DND-41 (cell line): ENCODE measurements at regions not wholly inside any gene's neighbourhood (a gene's known extent, or its start where the extent isn't known, plus 50 kb on each side); places are given as distances from the start of the nearest gene placed in this dataset.

ENCODE experiments used
- ATAC-seq: fragments of 200-7000 bp; cut with Tn5 transposase; 3 replicates; pipeline ENCODE4 v1.9.1; 2021; ENCODE audit warnings: low read depth; ENCODE audit not compliant: insufficient read depth
- DNase-seq: peaks from one replicate; pipeline ENCODE4 v3.0.0-alpha.2; 2020
- H2AFZ ChIP-seq: 2 replicates; pipeline ENCODE4 v1.6.0; 2012; ENCODE audit warnings: low read depth, low read length
- H3K27ac ChIP-seq: 2 replicates; pipeline ENCODE4 v1.5.1; 2012; ENCODE audit warnings: low read length, inconsistent platforms
- H3K27me3 ChIP-seq: fragments of 200-600 bp; sonication (generic); 2 replicates; pipeline ENCODE4 v1.6.0; 2012; ENCODE audit warnings: low read length, mild to moderate bottlenecking, inconsistent platforms; ENCODE audit not compliant: insufficient read depth, poor library complexity
- H3K36me3 ChIP-seq: 2 replicates; pipeline ENCODE4 v1.5.1; 2012; ENCODE audit warnings: low read length, inconsistent platforms; ENCODE audit not compliant: insufficient read depth
- H3K4me1 ChIP-seq: 2 replicates; pipeline ENCODE4 v1.5.1; 2012; ENCODE audit warnings: mild to moderate bottlenecking, low read length; ENCODE audit not compliant: insufficient read depth
- H3K4me2 ChIP-seq: 2 replicates; pipeline ENCODE4 v1.6.0; 2012; ENCODE audit warnings: mild to moderate bottlenecking, moderate library complexity, low read length, inconsistent platforms; ENCODE audit not compliant: insufficient read depth
- H3K4me3 ChIP-seq, 2 experiments: fragments of 200-600 bp in 1 of 2; shearing (Covaris generic) in 1 of 2; 2 replicates each; pipeline ENCODE4 v1.5.1; 2012 to 2016; ENCODE audit warnings: inconsistent platforms in 2 of 2, low read length in 2 of 2, mild to moderate bottlenecking in 2 of 2, low read depth in 1 of 2, moderate library complexity in 1 of 2
- H3K79me2 ChIP-seq: 2 replicates; pipeline ENCODE4 v1.6.0; 2012; ENCODE audit warnings: low read length, inconsistent platforms; ENCODE audit not compliant: insufficient read depth
- H3K9ac ChIP-seq: 2 replicates; pipeline ENCODE4 v1.6.0; 2012; ENCODE audit warnings: low read depth, mild to moderate bottlenecking, inconsistent platforms, low read length, moderate library complexity
- H3K9me3 ChIP-seq: 2 replicates; pipeline ENCODE4 v1.5.1; 2012; ENCODE audit warnings: low read length, moderate library complexity, mild to moderate bottlenecking, inconsistent platforms; ENCODE audit not compliant: insufficient read depth, severe bottlenecking
- H4K20me1 ChIP-seq: 2 replicates; pipeline ENCODE4 v1.6.0; 2012; ENCODE audit warnings: low read length; ENCODE audit not compliant: insufficient read depth
- EZH2 ChIP-seq: IDR thresholded peaks from 3 replicates; pipeline ENCODE4 v1.6.1; 2012; ENCODE audit warnings: borderline replicate concordance, low read depth, mild to moderate bottlenecking, moderate library complexity, low read length, inconsistent platforms; ENCODE audit not compliant: severe bottlenecking
- TF ChIP-seq, protein P1 (sequence below): IDR thresholded peaks from 2 replicates; pipeline ENCODE4 v1.5.1; 2012; ENCODE audit warnings: borderline replicate concordance, low read length, moderate library complexity, mild to moderate bottlenecking; ENCODE audit not compliant: poor library complexity, severe bottlenecking; ENCODE audit errors: extremely low read depth

DNA sequence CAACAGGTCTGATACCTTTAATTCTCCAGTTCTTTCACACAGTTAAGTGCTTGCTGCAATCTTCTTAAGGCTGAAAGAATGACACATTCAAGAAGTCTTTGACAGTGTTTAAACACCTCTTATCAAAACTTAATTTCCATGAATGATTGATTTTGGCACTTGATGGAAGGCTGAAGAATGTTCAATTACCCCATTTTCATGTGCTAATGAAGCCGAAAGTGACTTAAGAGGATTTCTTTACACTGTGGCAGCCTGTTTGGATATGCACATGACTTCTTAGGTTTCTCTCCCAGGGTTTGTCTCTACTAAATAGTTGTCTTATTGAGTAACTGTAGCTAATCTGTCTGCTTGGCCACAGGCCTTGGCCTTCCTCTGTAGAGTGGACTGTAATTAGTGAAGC, 81.1 kb upstream of the PRDM1 start:
- Histone ChIP-seq H3K4me1 (no peaks in the 10 kb centered on the region), H4K20me1 (no peaks in the 10 kb centered on the region), H3K4me2 (no peak overlapping the region), H3K27me3 (no peaks in the 10 kb centered on the region), H3K79me2 (no peaks in the 10 kb centered on the region), H3K9me3 (no peaks in the 10 kb centered on the region), H3K4me3 (no peak overlapping the region), H2AFZ (no peak overlapping the region), H3K9ac (no peak overlapping the region), H3K36me3 (no peaks in the 10 kb centered on the region), H3K27ac (no peak overlapping the region)
- no peak for ATAC-seq
- DNase-seq: no peak
- no peak for TF ChIP-seq EZH2
- TF ChIP-seq, protein P1, sequence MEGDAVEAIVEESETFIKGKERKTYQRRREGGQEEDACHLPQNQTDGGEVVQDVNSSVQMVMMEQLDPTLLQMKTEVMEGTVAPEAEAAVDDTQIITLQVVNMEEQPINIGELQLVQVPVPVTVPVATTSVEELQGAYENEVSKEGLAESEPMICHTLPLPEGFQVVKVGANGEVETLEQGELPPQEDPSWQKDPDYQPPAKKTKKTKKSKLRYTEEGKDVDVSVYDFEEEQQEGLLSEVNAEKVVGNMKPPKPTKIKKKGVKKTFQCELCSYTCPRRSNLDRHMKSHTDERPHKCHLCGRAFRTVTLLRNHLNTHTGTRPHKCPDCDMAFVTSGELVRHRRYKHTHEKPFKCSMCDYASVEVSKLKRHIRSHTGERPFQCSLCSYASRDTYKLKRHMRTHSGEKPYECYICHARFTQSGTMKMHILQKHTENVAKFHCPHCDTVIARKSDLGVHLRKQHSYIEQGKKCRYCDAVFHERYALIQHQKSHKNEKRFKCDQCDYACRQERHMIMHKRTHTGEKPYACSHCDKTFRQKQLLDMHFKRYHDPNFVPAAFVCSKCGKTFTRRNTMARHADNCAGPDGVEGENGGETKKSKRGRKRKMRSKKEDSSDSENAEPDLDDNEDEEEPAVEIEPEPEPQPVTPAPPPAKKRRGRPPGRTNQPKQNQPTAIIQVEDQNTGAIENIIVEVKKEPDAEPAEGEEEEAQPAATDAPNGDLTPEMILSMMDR: no peak

DNA sequence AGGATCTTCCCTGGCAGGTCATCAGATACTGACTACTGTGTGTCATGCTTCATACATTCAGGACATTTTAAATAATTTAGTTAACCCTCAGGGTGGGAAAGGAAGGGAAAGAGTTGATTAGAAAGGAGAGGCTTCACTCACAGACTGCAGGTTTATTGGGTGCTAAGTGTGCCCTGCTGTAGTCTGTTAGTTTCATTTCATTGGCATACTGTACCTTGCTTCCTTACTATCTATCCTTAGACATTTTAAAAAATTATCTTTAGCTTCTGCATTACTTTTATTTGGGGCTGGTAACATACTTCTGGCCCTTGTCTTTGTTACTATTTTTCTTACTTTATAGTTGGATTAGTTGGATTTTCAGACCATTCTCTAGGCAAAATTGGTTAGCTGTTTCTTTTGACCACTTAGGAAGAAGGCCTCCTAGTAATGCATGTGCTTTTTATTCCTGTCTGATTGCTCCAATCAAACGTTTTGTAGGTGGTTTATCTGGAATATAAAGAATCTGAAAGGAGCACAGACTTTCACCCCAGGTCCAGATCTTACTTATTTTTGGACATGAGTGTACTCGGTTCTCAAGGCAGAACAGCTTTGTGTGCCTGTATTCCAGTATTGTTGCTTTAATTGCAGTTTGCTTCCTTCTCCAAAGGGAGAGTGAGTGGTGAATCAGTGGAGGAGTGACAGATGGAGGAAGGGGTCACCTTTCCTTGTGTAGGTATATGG, 82.7 kb upstream of the PRDM1 start:
- no peaks in the 10 kb centered on the region for H3K27me3 ChIP-seq
- H3K79me2 ChIP-seq: no peaks in the 10 kb centered on the region
- no peaks in the 10 kb centered on the region for H3K4me1 ChIP-seq
- no peaks in the 10 kb centered on the region for H3K9me3 ChIP-seq
- H4K20me1 ChIP-seq: no peaks in the 10 kb centered on the region
- no peaks in the 10 kb centered on the region for H3K36me3 ChIP-seq
- no peak overlapping the region for H3K4me2 ChIP-seq
- no peak overlapping the region for H3K9ac ChIP-seq
- H2AFZ ChIP-seq: no peak overlapping the region
- DNase-seq: no peak
- H3K4me3 ChIP-seq: no peak overlapping the region
- H3K27ac ChIP-seq: no peak overlapping the region
- 0 out of 3 replicates have a peak, but pooled peaks have one; percentile 44 for ATAC-seq
- no peak for TF ChIP-seq EZH2
- TF ChIP-seq, protein P1: no peak

DNA sequence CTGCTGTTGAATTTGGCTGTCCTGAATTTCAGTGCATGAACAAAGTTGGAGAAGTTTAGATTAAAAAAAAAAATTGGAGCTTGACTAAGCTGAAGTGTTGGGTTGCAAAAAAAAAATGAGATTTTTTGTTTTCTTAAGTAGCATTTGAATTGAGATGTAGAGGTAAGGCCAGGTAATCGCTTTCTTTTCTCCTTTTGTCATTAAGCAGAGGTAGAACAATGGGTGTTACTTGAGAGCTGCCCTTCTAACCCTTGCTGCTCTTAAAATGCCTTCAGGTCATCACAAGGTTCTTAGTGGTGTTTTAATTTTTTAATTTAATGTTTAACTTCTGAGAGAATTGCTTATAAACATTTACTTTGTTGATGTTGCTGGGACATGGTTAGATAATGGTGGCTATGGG, 84.1 kb upstream of the PRDM1 start:
- TF ChIP-seq EZH2: no peak
- TF ChIP-seq, protein P1: no peak
- Histone ChIP-seq H3K9me3 (no peaks in the 10 kb centered on the region), H3K27ac (no peak overlapping the region), H3K79me2 (no peaks in the 10 kb centered on the region), H2AFZ (no peak overlapping the region), H3K27me3 (no peaks in the 10 kb centered on the region), H3K4me1 (no peaks in the 10 kb centered on the region), H3K36me3 (no peaks in the 10 kb centered on the region), H3K4me2 (no peak overlapping the region), H4K20me1 (no peaks in the 10 kb centered on the region), H3K9ac (no peak overlapping the region), H3K4me3 (no peak overlapping the region)
- DNase-seq (no peak), ATAC-seq (no peak)
